Neural progenitor cell (in vitro differentiated cells): ENCODE measurements at regions not wholly inside any gene's neighbourhood (a gene's known extent, or its start where the extent isn't known, plus 50 kb on each side); places are given as distances from the start of the nearest gene placed in this dataset.
A peak's percentile ranks its signal among the peaks of the same experiment; 100 is the strongest.

ENCODE experiments used
- DNase-seq: peaks from one replicate; pipeline ENCODE4 v3.0.0-alpha.2; 2016; ENCODE audit warnings: low spot score
- H2AFZ ChIP-seq: fragments of 200-600 bp; sonication (generic); replicated peaks from 2 replicates; pipeline ENCODE4 v1.6.1; 2016; ENCODE audit warnings: antibody characterized with exemption
- H3F3A ChIP-seq: fragments of 200-600 bp; sonication (generic); 2 replicates; pipeline ENCODE4 v1.6.1; 2016; ENCODE audit warnings: antibody characterized with exemption, low read depth
- H3K27ac ChIP-seq: fragments of 200-600 bp; sonication (generic); 2 replicates; pipeline ENCODE4 v1.5.1; 2016; ENCODE audit warnings: mild to moderate bottlenecking
- H3K27me3 ChIP-seq: fragments of 200-600 bp; sonication (generic); 2 replicates; pipeline ENCODE4 v1.6.1; 2016; ENCODE audit warnings: mild to moderate bottlenecking, moderate library complexity
- H3K36me3 ChIP-seq: fragments of 200-600 bp; sonication (generic); 2 replicates; pipeline ENCODE4 v1.5.1; 2016
- H3K4me1 ChIP-seq: fragments of 200-600 bp; sonication (generic); 2 replicates; pipeline ENCODE4 v1.6.1; 2016; ENCODE audit warnings: mixed run types
- H3K4me2 ChIP-seq: fragments of 200-600 bp; sonication (generic); 2 replicates; pipeline ENCODE4 v1.6.1; 2016
- H3K4me3 ChIP-seq: fragments of 200-600 bp; sonication (generic); 2 replicates; pipeline ENCODE4 v1.5.1; 2016
- H3K79me2 ChIP-seq: fragments of 200-600 bp; sonication (generic); 2 replicates; pipeline ENCODE4 v1.6.1; 2016; ENCODE audit warnings: low read depth
- H3K9ac ChIP-seq: fragments of 200-600 bp; sonication (generic); 2 replicates; pipeline ENCODE4 v1.6.1; 2016
- H3K9me3 ChIP-seq: fragments of 200-600 bp; sonication (generic); 2 replicates; pipeline ENCODE4 v1.5.1; 2016; ENCODE audit warnings: low read depth
- H4K20me1 ChIP-seq: fragments of 200-600 bp; sonication (generic); 2 replicates; pipeline ENCODE4 v1.6.1; 2016; ENCODE audit warnings: low read depth
- H3K27ac Mint-ChIP-seq: 3 replicates; pipeline ENCODE4 v1.8.0; 2021; ENCODE audit warnings: mixed read lengths
- H3K27me3 Mint-ChIP-seq: 2 replicates; pipeline ENCODE4 v1.8.0; 2022; ENCODE audit warnings: low read depth, mild to moderate bottlenecking, inconsistent platforms, moderate library complexity, mixed read lengths; ENCODE audit not compliant: insufficient read depth
- H3K36me3 Mint-ChIP-seq: 3 replicates; pipeline ENCODE4 v1.8.0; 2021; ENCODE audit warnings: mixed read lengths
- H3K4me1 Mint-ChIP-seq: 3 replicates; pipeline ENCODE4 v1.8.0; 2021; ENCODE audit warnings: mixed read lengths
- H3K4me3 Mint-ChIP-seq: 3 replicates; pipeline ENCODE4 v1.8.0; 2021; ENCODE audit warnings: mild to moderate bottlenecking, moderate library complexity, mixed read lengths
- H3K9me3 Mint-ChIP-seq: 3 replicates; pipeline ENCODE4 v1.8.0; 2020; ENCODE audit warnings: mixed read lengths
- CTCF ChIP-seq: fragments of 200-600 bp; sonication (generic); IDR thresholded peaks from 2 replicates; pipeline ENCODE4 v1.5.1; 2017; ENCODE audit warnings: antibody characterized with exemption, mild to moderate bottlenecking
- EZH2 ChIP-seq: fragments of 200-600 bp; sonication (generic); IDR thresholded peaks from 2 replicates; pipeline ENCODE4 v1.6.1; 2017; ENCODE audit warnings: antibody characterized with exemption, mild to moderate bottlenecking, moderate library complexity
- EZH2phosphoT487 ChIP-seq: fragments of 200-600 bp; sonication (generic); IDR thresholded peaks from 2 replicates; pipeline ENCODE4 v1.6.1; 2017; ENCODE audit warnings: antibody characterized with exemption

- no peaks in the 10 kb centered on the region for H3K27me3 ChIP-seq
- H3K79me2 ChIP-seq, result no peaks in the 10 kb centered on the region
- Mint-ChIP-seq H3K36me3 (peaks cover 6% of the 10 kb centered on the region), H3K27ac (peak overlapping the region; percentile 95), H3K9me3 (no peaks in the 10 kb centered on the region), H3K4me1 (peaks cover 67% of the 10 kb centered on the region), H3K27me3 (no peaks in the 10 kb centered on the region), H3K4me3 (no peak overlapping the region)
- no peaks in the 10 kb centered on the region for H3K9me3 ChIP-seq
- H3K4me3 ChIP-seq, result no peak overlapping the region
- peaks cover 12% of the 10 kb centered on the region for H3K4me1 ChIP-seq
- no peak overlapping the region for H3K9ac ChIP-seq
- H3K27ac ChIP-seq, result no peak overlapping the region
- H3K36me3 ChIP-seq, result no peaks in the 10 kb centered on the region
- no peak overlapping the region for H3K4me2 ChIP-seq
- no peaks in the 10 kb centered on the region for H4K20me1 ChIP-seq
- DNase-seq, result no peak
- H3F3A ChIP-seq, result peaks cover 13% of the 10 kb centered on the region
- TF ChIP-seq CTCF, result no peak
- no peak for TF ChIP-seq EZH2
- TF ChIP-seq EZH2phosphoT487, result no peak
- no peak overlapping the region for H2AFZ ChIP-seq
Observed at GRCh38 chr3:148074946-148075345, 622.8 kb upstream of the AGTR1 start.

- peak overlapping the region; percentile 67 for H3K4me3 Mint-ChIP-seq
- peak overlapping the region; percentile 95 for H3K27ac Mint-ChIP-seq
- Histone ChIP-seq H3K27me3 (no peaks in the 10 kb centered on the region), H3K36me3 (no peaks in the 10 kb centered on the region), H3K4me1 (peaks cover 12% of the 10 kb centered on the region), H3K79me2 (no peaks in the 10 kb centered on the region), H2AFZ (peak overlapping the region; percentile 32), H3K9ac (no peak overlapping the region), H3K4me3 (no peak overlapping the region), H3F3A (peaks cover 13% of the 10 kb centered on the region), H3K9me3 (no peaks in the 10 kb centered on the region), H4K20me1 (no peaks in the 10 kb centered on the region), H3K27ac (no peak overlapping the region), H3K4me2 (no peak overlapping the region)
- no peaks in the 10 kb centered on the region for H3K9me3 Mint-ChIP-seq
- H3K36me3 Mint-ChIP-seq, result peaks cover 6% of the 10 kb centered on the region
- no peaks in the 10 kb centered on the region for H3K27me3 Mint-ChIP-seq
- TF ChIP-seq CTCF (peak; percentile 85), EZH2phosphoT487 (no peak), EZH2 (peak; percentile 32)
- peaks cover 71% of the 10 kb centered on the region for H3K4me1 Mint-ChIP-seq
- peak; percentile 76 for DNase-seq
Observed at GRCh38 chr3:148075771-148076716, 621.7 kb upstream of the AGTR1 start.

GRCh38 chr3:148077318-148077923 lies 620.3 kb upstream of the AGTR1 start:
- H3K4me3 Mint-ChIP-seq, result peak overlapping the region; percentile 76
- peak; percentile 76 for TF ChIP-seq CTCF
- TF ChIP-seq EZH2phosphoT487, result no peak
- peaks cover 4% of the 10 kb centered on the region for H3K36me3 Mint-ChIP-seq
- peaks cover 82% of the 10 kb centered on the region for H3K4me1 Mint-ChIP-seq
- H2AFZ ChIP-seq, result no peak overlapping the region
- no peak overlapping the region for H3K9ac ChIP-seq
- H3K9me3 ChIP-seq, result no peaks in the 10 kb centered on the region
- H3K4me1 ChIP-seq, result peaks cover 12% of the 10 kb centered on the region
- H4K20me1 ChIP-seq, result no peaks in the 10 kb centered on the region
- H3K27me3 ChIP-seq, result no peaks in the 10 kb centered on the region
- H3K9me3 Mint-ChIP-seq, result no peaks in the 10 kb centered on the region
- no peak overlapping the region for H3K4me3 ChIP-seq
- no peaks in the 10 kb centered on the region for H3K36me3 ChIP-seq
- H3K27ac ChIP-seq, result no peak overlapping the region
- H3K27me3 Mint-ChIP-seq, result no peaks in the 10 kb centered on the region
- peak overlapping the region; percentile 96 for H3K27ac Mint-ChIP-seq
- no peak overlapping the region for H3K4me2 ChIP-seq
- H3K79me2 ChIP-seq, result no peaks in the 10 kb centered on the region
- H3F3A ChIP-seq, result peaks cover 13% of the 10 kb centered on the region
- peak; percentile 36 for DNase-seq
